ENCODE measurements at regions not wholly inside any gene's neighbourhood (a gene's known extent, or its start where the extent isn't known, plus 50 kb on each side); places are given as distances from the start of the nearest gene placed in this dataset.

GRCh38 chr6:93083337-93084230, 335.8 kb downstream of the EPHA7 start:
- H3K27me3 ChIP-seq, result no peaks in the 10 kb centered on the region
- 66 to 73% methylated on average over 1 of the region's 1 CpG for WGBS, 2 donors
- H3K36me3 ChIP-seq, result no peaks in the 10 kb centered on the region
- intact Hi-C loops (cut with DNase I), result no loop called here
- DNase-seq, result no peak
- no peaks in the 10 kb centered on the region for H3K9me3 ChIP-seq
- no peak for ATAC-seq
- H3K4me1 ChIP-seq, result peaks cover 0 to 5% (median 0%) of the 10 kb centered on the region in 3 donors
- TF ChIP-seq CTCF (IDR thresholded peaks at IDR 0.05), result no peak
- no peak overlapping the region for H3K4me3 ChIP-seq
- FAIRE-seq, result no peak
- no peak overlapping the region for H3K27ac ChIP-seq

- intact Hi-C loops (cut with DNase I), result no loop called here
- DNase-seq, result no peak
- whole genome bisulfite sequencing, 2 donors, result 23 to 25% methylated on average over 3 of the region's 3 CpGs
- Histone ChIP-seq H3K27me3 (no peaks in the 10 kb centered on the region), H3K4me3 (no peak overlapping the region), H3K4me1 (peaks cover 0 to 5% (median 0%) of the 10 kb centered on the region in 3 donors), H3K36me3 (no peaks in the 10 kb centered on the region), H3K9me3 (no peaks in the 10 kb centered on the region), H3K27ac (no peak overlapping the region)
- ATAC-seq, result no peak
- no peak for FAIRE-seq
- no peak for TF ChIP-seq CTCF (IDR thresholded peaks at IDR 0.05)
Observed at GRCh38 chr6:93081901-93082300, 337.5 kb downstream of the EPHA7 start.

- no peak for DNase-seq
- intact Hi-C loops (cut with DNase I), result no loop called here
- no peak for FAIRE-seq
- ATAC-seq, result no peak
- Histone ChIP-seq H3K27ac (no peak overlapping the region), H3K27me3 (no peaks in the 10 kb centered on the region), H3K9me3 (no peaks in the 10 kb centered on the region), H3K4me1 (peaks cover 0 to 5% (median 0%) of the 10 kb centered on the region in 3 donors), H3K4me3 (no peak overlapping the region), H3K36me3 (no peaks in the 10 kb centered on the region)
- TF ChIP-seq CTCF (IDR thresholded peaks at IDR 0.05), result no peak
- WGBS, 2 donors, result 59 to 79% methylated on average over 1 of the region's 1 CpG
Observed at GRCh38 chr6:93079061-93079460, 340.3 kb downstream of the EPHA7 start.

- Histone ChIP-seq H3K27ac (no peak overlapping the region), H3K4me1 (no peaks in the 10 kb centered on the region), H3K27me3 (no peaks in the 10 kb centered on the region), H3K9me3 (no peaks in the 10 kb centered on the region), H3K4me3 (no peak overlapping the region), H3K36me3 (no peaks in the 10 kb centered on the region)
- ATAC-seq (no peak), FAIRE-seq (no peak), DNase-seq (no peak)
- WGBS, 2 donors, result 80 to 92% methylated on average over 5 of the region's 5 CpGs
- TF ChIP-seq CTCF (IDR thresholded peaks at IDR 0.05), result no peak
- intact Hi-C loops (cut with DNase I), result no loop called here
Observed at GRCh38 chr6:93073811-93074210, 345.5 kb downstream of the EPHA7 start.

- DNase-seq (no peak), FAIRE-seq (no peak), ATAC-seq (no peak)
- Histone ChIP-seq H3K36me3 (no peaks in the 10 kb centered on the region), H3K27me3 (no peaks in the 10 kb centered on the region), H3K9me3 (no peaks in the 10 kb centered on the region), H3K27ac (no peak overlapping the region), H3K4me3 (no peak overlapping the region), H3K4me1 (no peaks in the 10 kb centered on the region)
- intact Hi-C loops (cut with DNase I), result no loop called here
- 72 to 76% methylated on average over 1 of the region's 1 CpG for WGBS, 2 donors
- TF ChIP-seq CTCF (IDR thresholded peaks at IDR 0.05), result no peak
Observed at GRCh38 chr6:93069856-93070255, 349.5 kb downstream of the EPHA7 start.
